ENCODE measurements at regions not wholly inside any gene's neighbourhood (a gene's known extent, or its start where the extent isn't known, plus 50 kb on each side); places are given as distances from the start of the nearest gene placed in this dataset.
"Not testable (repeated sequence)": the region's sequence is repeated elsewhere in the genome, so short reads cannot be mapped to it uniquely, and the experiment has no call there.

DNA sequence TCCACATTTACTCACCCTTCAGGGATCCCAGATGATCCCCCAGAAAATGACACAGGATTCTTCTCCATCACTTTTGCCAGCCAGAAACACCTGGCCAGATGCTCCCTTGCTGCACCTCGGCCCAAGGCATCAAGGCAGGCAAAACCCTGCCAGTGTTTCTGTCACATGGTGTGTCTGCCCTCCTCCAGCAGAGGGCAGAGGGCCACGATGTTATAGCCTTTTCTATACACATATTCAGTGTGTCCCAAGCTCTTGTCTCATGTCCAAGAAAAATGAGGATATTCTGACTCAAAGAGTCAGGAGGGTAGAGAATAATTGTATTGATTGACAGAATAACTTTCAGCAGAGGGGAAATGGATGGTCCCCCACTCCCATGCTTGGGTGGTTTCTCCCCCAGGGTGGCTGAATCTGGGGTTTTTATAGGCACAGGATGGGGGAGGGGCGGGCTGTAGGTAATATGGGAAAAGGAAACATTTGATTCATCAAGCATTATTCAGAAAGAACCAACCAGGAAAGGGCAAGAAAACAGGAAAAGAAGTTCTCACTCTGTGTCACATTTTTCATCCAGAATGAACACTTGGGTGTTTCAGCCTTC, 933.9 kb downstream of the TRIB2 start:
- Mint-ChIP-seq H3K27me3 (no peaks in the 10 kb centered on the region), H3K36me3 (ENCODE audit: insufficient read depth) (no peaks in the 10 kb centered on the region), H3K9me3 (peaks cover 14% of the 10 kb centered on the region), H3K4me3 (no peak overlapping the region), H3K27ac (ENCODE audit: low read depth) (no peak overlapping the region), H3K4me1 (no peaks in the 10 kb centered on the region)
- ATAC-seq (replicated peaks; ENCODE audit: extremely low read depth, poor library complexity, severe bottlenecking) = no peak
- no peak for DNase-seq (ENCODE audit: low spot score in 2 of 2)

DNA sequence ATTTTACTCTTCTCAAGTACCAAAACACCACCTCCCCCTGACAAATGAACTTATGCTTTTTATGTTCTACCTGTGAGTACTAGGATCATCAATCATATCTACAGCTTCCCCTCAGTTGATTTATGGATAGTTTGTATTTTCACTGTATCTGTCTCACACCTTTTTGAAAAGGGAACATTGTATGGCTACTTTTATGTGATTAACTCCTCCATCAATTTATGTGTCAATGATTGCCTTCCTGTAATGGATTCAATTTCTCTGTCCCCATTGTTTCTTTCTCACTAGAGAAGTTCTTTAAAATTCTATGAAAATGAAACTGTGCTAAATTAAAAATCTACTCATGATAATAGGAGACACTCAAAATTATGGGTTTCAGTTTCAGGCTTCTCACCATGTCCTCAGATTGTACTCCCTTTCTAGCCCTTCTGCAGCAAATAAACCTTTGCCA, 935.0 kb downstream of the TRIB2 start:
- H3K36me3 Mint-ChIP-seq (ENCODE audit: insufficient read depth) = no peaks in the 10 kb centered on the region

DNA sequence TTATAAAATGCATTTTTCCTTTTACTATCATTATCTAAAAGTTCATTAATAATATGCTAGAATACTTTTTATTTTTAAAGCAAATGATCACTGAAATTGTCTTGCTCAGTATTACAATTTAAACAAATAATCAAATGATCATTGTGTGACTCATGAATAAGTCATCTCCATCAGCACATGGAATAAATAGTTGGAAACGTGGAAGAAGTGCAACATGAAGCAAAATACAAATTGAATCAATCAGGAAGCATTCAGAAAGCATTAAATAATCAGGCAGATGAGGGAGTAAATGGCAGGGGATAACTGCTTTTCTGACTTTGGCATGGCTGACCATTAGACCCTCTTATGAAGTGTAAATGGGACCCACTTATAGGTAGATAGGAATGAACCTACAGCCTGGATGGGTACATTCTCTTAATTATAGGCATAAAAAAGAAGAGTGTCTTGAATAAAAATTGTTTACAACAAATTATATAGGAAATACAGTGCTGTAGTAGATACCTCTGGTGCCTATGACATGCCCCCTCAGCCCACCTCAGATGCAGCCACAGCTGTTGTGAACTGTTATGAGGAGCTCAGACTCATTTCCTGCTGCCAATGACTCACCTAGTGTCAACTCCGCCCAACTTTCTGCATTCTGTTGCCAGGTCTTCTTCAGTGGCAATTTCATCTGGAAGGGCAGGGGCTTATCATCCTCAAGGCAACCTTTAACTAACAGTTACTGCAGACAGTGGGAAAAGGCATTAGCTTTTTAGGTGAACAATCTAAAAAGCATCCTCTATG, 936.0 kb downstream of the TRIB2 start:
- H3K36me3 Mint-ChIP-seq (ENCODE audit: insufficient read depth) = no peaks in the 10 kb centered on the region
- H3K9me3 Mint-ChIP-seq = peaks cover 14% of the 10 kb centered on the region
- H3K4me1 Mint-ChIP-seq = no peaks in the 10 kb centered on the region
- H3K27ac Mint-ChIP-seq (ENCODE audit: low read depth) = no peak overlapping the region
- DNase-seq (ENCODE audit: low spot score in 2 of 2) (no peak), ATAC-seq (replicated peaks; ENCODE audit: extremely low read depth, poor library complexity, severe bottlenecking) (no peak)
- H3K27me3 Mint-ChIP-seq = no peaks in the 10 kb centered on the region
- no peak overlapping the region for H3K4me3 Mint-ChIP-seq

More for the DNA sequence above, 935.0 kb downstream of the TRIB2 start:
- no peaks in the 10 kb centered on the region for H3K27me3 Mint-ChIP-seq
- H3K27ac Mint-ChIP-seq (ENCODE audit: low read depth) = no peak overlapping the region
- peaks cover 14% of the 10 kb centered on the region for H3K9me3 Mint-ChIP-seq
- no peak for DNase-seq (ENCODE audit: low spot score in 2 of 2)
- no peak for ATAC-seq (replicated peaks; ENCODE audit: extremely low read depth, poor library complexity, severe bottlenecking)
- H3K4me3 Mint-ChIP-seq = no peak overlapping the region
- H3K4me1 Mint-ChIP-seq = no peaks in the 10 kb centered on the region

DNA sequence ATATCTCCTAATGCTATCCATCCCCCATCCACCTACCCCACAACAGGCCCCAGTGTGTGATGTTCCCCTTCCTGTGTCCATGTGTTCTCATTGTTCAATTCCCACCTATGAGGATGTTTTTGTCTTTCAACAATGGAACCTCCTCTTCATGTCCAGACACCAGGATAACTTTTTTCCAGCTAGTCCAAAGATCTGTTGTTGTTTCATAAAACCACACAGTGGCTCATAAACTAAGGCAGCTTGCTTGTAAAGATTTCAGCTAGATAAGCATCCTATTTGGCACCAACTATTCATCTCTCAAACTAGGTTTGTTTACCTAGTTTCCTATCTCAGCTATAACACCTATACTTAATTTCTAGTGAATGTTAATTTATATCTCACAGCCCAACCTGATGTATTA, 937.7 kb downstream of the TRIB2 start:
- Mint-ChIP-seq H3K9me3 (peaks cover 18% of the 10 kb centered on the region), H3K36me3 (ENCODE audit: insufficient read depth) (no peaks in the 10 kb centered on the region), H3K27ac (ENCODE audit: low read depth) (no peak overlapping the region), H3K27me3 (no peaks in the 10 kb centered on the region), H3K4me1 (no peaks in the 10 kb centered on the region), H3K4me3 (no peak overlapping the region)
- DNase-seq (ENCODE audit: low spot score in 2 of 2) (no peak), ATAC-seq (replicated peaks; ENCODE audit: extremely low read depth, poor library complexity, severe bottlenecking) (no peak)

DNA sequence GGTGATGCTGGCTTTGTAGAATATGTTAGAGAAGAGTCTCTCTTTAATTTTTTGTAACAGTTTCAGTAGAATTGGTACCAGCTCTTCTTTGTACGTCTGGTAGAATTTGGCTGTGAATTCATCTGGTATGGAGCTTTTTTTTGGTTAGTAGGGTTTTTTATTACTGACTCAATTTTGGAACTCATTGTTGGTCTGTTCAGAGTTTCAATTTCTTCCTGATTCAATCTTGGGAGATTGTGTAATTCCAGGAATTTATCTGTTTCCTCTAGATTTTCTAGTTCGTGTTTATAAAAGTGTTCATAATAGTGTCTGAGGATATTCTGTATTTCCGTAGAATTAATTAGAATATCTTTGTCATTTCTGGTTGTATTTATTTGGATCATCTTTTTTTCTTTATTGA, 943.5 kb downstream of the TRIB2 start:
- H3K27ac Mint-ChIP-seq (ENCODE audit: low read depth) = no peak overlapping the region

DNA sequence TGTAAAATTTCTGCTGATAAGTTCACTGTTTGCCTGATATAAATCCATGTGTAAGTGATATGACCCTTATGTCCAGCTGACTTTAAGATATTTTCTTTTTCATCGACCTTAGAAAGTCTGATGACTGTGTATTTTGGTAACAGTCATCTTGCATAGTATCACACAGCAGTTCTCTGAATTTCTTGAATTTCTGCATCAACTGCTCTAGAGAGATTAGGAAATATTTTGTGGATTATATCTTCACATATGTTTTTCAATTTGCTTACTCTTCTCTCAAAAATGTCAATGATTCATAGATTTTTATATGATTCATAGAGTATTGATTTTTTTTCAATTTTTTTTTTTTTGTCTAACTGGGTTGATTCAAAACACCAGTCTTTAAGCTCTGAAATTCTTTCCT, 945.3 kb downstream of the TRIB2 start:
- no peak for DNase-seq (ENCODE audit: low spot score in 2 of 2)
- no peak for ATAC-seq (replicated peaks; ENCODE audit: extremely low read depth, poor library complexity, severe bottlenecking)
- Mint-ChIP-seq H3K27ac (ENCODE audit: low read depth) (no peak overlapping the region), H3K4me1 (no peaks in the 10 kb centered on the region), H3K36me3 (ENCODE audit: insufficient read depth) (no peaks in the 10 kb centered on the region), H3K4me3 (no peak overlapping the region), H3K9me3 (peaks cover 12% of the 10 kb centered on the region), H3K27me3 (no peaks in the 10 kb centered on the region)

More for the DNA sequence above, 943.5 kb downstream of the TRIB2 start:
- Mint-ChIP-seq H3K36me3 (ENCODE audit: insufficient read depth) (no peaks in the 10 kb centered on the region), H3K4me1 (no peaks in the 10 kb centered on the region), H3K27me3 (no peaks in the 10 kb centered on the region), H3K9me3 (peaks cover 12% of the 10 kb centered on the region), H3K4me3 (no peak overlapping the region)
- ATAC-seq (replicated peaks; ENCODE audit: extremely low read depth, poor library complexity, severe bottlenecking) (no peak), DNase-seq (ENCODE audit: low spot score in 2 of 2) (no peak)

DNA sequence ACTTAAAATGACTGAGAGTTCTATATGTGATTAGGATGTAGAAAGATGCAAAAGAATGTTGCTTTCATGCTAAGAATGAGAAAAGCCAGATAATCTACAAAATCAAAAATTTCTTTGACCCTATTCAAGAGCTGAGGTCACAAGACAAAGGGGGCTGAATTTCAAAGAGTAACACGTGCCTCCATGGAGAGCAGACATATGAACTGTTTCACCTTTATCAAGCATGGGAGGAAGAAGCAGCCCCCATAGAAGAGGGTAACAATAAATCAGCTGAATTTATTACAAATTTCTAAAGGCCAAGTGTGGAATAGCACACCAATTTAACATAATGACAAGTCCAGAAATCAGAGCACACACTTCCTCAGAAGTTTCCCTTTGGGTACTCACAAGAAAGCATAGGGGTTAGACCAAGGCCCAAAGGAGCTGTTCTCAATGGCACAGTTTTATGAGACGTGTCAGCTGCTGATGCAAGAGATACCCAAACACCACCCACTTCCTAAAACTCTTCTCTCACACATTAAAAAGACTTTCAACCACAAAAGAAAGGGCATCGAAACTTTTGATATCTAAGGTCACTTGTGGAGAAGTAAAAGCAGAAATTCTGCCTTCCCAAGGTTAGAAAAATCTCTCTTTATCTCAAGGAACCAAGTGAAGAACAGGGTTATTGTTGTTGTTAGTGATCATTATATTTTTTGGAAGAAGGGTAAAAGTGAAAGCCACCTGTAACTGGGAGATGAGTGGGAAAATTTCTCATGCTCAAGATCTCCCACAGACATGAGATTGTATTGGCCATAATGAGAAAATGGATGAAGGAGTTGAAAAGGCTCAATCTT, 950.1 kb downstream of the TRIB2 start:
- Mint-ChIP-seq H3K27me3 (no peaks in the 10 kb centered on the region), H3K4me1 (no peaks in the 10 kb centered on the region), H3K9me3 (peaks cover 17% of the 10 kb centered on the region), H3K4me3 (no peak overlapping the region), H3K27ac (ENCODE audit: low read depth) (no peak overlapping the region), H3K36me3 (ENCODE audit: insufficient read depth) (no peaks in the 10 kb centered on the region)
- ATAC-seq (replicated peaks; ENCODE audit: extremely low read depth, poor library complexity, severe bottlenecking) (no peak), DNase-seq (ENCODE audit: low spot score in 2 of 2) (no peak)

DNA sequence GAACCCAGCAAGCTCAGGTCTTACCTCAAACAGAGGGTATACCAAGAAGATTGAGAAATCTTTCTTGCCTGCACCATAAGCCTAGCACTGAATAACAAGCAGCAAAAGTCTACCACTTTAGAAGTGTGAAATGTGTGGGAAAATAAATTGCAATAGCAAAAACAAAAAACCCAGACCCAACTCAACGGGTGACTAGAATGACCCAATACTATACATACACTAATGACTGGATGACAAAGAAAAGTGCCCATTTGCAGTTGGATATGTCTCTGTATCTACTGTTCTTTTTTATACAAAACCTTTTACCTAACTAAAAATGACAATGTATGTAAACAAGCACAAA, 950.6 kb downstream of the TRIB2 start:
- Mint-ChIP-seq H3K27ac (ENCODE audit: low read depth) (no peak overlapping the region), H3K27me3 (no peaks in the 10 kb centered on the region), H3K36me3 (ENCODE audit: insufficient read depth) (no peaks in the 10 kb centered on the region), H3K9me3 (peaks cover 21% of the 10 kb centered on the region), H3K4me3 (no peak overlapping the region), H3K4me1 (no peaks in the 10 kb centered on the region)
- DNase-seq (ENCODE audit: low spot score in 2 of 2) (no peak), ATAC-seq (replicated peaks; ENCODE audit: extremely low read depth, poor library complexity, severe bottlenecking) (no peak)

DNA sequence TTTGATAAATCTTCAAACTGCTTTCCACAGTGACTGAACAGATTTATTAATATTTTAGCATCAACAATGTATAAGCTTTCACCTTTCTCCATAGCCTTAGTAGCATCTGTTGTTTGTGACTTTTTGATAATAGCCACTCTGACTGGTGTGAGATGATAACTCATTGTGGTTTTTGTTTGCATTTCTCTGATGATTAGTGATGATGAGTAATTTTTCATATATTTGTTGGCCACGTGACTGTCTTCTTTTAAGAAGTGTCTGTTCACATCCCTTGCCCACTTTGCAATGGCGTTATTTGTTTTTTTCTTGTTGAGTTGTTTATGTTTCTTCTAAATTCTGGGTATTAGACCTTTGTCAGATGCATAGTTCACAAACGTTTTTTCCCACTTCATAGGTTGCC, 952.9 kb downstream of the TRIB2 start:
- Mint-ChIP-seq H3K27me3 (no peaks in the 10 kb centered on the region), H3K4me1 (no peaks in the 10 kb centered on the region), H3K36me3 (ENCODE audit: insufficient read depth) (no peaks in the 10 kb centered on the region), H3K4me3 (no peak overlapping the region), H3K27ac (ENCODE audit: low read depth) (no peak overlapping the region), H3K9me3 (peaks cover 16% of the 10 kb centered on the region)
- DNase-seq (ENCODE audit: low spot score in 2 of 2) (no peak), ATAC-seq (replicated peaks; ENCODE audit: extremely low read depth, poor library complexity, severe bottlenecking) (no peak)

DNA sequence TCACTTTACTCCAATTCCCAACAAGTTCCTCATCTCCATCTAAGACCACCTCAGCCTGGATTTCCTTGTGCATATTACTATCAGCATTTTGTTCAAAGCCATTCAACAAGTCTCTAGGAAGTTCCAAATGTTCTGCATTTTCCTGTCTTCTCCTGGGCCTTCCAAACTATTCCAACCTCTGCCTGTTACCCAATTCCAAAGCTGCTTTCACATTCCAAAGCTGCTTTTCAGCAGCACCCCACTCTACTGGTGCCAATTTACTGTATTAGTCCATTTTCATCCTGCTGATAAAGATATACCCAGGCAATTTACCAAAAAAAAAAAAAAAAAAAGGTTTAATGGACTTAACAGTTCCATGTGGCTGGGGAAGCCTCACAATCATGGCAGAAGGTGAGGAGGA, 957.1 kb downstream of the TRIB2 start:
- H3K36me3 Mint-ChIP-seq (ENCODE audit: insufficient read depth); H3K4me1 Mint-ChIP-seq; H3K4me3 Mint-ChIP-seq; H3K27me3 Mint-ChIP-seq; H3K27ac Mint-ChIP-seq (ENCODE audit: low read depth); DNase-seq (ENCODE audit: low spot score in 2 of 2); ATAC-seq (replicated peaks; ENCODE audit: extremely low read depth, poor library complexity, severe bottlenecking): not testable (repeated sequence)
- H3K9me3 Mint-ChIP-seq = peaks cover 16% of the 10 kb centered on the region

DNA sequence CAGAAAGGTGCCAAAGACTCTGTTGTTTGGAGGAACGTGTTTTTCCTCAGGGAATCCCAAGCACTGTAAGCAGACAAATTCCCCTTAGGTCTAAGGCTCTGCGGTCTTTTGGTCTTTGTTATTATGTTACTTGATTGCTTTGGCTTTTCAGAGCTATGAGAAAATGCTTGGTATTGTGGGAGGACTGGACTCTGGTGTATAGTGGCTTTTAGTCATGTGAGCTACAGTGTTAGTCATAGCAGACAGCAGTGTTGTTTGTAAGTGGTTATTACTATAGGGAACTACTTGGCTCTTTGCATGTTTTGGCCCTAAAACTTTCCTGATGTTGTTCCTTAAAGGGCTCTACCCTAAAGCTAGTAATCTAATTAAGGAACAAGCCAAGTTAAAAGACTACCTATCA, 956.2 kb upstream of the LRATD1 start:
- H3K4me3 Mint-ChIP-seq = no peak overlapping the region
- H3K4me1 Mint-ChIP-seq = no peaks in the 10 kb centered on the region
- no peak overlapping the region for H3K27ac Mint-ChIP-seq (ENCODE audit: low read depth)
- H3K9me3 Mint-ChIP-seq = peaks cover 11% of the 10 kb centered on the region
- H3K27me3 Mint-ChIP-seq = no peaks in the 10 kb centered on the region
- no peak for DNase-seq (ENCODE audit: low spot score in 2 of 2)
- no peaks in the 10 kb centered on the region for H3K36me3 Mint-ChIP-seq (ENCODE audit: insufficient read depth)
- no peak for ATAC-seq (replicated peaks; ENCODE audit: extremely low read depth, poor library complexity, severe bottlenecking)

DNA sequence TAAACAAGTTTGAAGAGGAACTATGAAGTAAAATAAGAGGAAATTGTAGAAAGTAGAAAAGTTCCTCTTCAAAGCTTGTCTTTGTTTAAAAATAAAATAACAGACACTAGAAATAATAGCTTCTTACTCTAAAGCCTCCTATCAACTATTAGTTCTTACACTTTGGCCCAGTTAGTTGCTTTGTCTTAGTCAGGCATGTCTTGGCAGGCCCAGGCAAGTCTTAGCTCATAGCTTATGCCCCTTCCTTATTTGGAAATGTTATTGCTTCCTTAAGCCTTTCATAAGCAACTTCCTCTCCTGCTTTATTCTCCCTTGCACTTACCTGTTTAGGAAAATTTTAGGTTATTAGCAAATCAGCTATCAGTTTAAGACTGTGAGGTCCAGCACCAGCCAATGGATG, 950.6 kb upstream of the LRATD1 start:
- H3K27ac Mint-ChIP-seq (ENCODE audit: low read depth) = no peak overlapping the region
- peaks cover 12% of the 10 kb centered on the region for H3K9me3 Mint-ChIP-seq
- DNase-seq (ENCODE audit: low spot score in 2 of 2) (no peak), ATAC-seq (replicated peaks; ENCODE audit: extremely low read depth, poor library complexity, severe bottlenecking) (no peak)
- H3K4me1 Mint-ChIP-seq = no peaks in the 10 kb centered on the region
- H3K27me3 Mint-ChIP-seq = no peaks in the 10 kb centered on the region
- no peak overlapping the region for H3K4me3 Mint-ChIP-seq
- H3K36me3 Mint-ChIP-seq (ENCODE audit: insufficient read depth) = no peaks in the 10 kb centered on the region

Measured in central memory CD8-positive, alpha-beta T cell (primary cell).